HG03045 (cell line): ENCODE measurements at regions not wholly inside any gene's neighbourhood (a gene's known extent, or its start where the extent isn't known, plus 50 kb on each side); places are given as distances from the start of the nearest gene placed in this dataset.
"Not testable (repeated sequence)": the region's sequence is repeated elsewhere in the genome, so short reads cannot be mapped to it uniquely, and the experiment has no call there.

Experiments
- ATAC-seq: cut with Tn5 transposase; IDR thresholded peaks from one replicate; pipeline ENCODE4 v1.9.1; 2021; ENCODE audit warnings: mild to moderate bottlenecking, moderate library complexity; ENCODE audit not compliant: unreplicated experiment

DNA sequence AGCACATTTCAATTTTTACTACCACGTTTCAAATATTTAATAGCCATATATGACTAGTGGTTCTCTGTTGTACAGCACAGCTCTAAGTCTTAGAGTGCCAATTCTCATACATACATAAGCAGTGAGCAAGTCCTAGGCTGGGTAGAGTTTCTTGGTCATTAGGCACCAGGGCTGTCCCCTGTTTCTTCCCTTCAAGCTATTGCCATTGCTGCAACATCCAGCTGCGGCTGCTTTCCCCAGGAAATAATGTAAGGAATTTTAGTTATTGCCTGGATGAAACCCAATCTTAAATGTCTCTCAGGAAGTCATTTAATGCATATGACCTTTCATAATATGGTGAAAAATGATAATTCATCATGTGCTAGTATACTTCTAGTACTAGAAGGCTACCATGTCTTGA is 74.1 kb upstream of the PPP3CA start:
- ATAC-seq = no peak

DNA sequence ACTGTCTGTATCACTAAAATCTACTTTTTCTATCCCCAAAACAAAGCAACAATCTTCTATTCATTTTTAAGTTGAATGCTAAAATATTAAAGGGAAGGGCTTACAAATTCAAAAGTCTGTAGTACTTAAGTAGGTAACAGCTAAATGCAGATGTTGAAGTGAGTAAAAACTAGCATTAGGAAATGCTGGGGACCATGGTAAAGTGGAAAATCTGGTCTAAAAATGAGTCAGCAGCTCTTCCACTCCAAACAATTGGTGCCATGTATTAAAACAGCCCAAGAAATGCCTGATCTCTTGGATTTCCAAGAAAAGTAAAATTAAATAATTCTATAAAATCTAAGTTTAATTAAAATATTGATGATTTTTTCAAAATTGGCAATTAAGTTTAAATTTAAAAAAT is 73.3 kb upstream of the PPP3CA start:
- no peak for ATAC-seq

DNA sequence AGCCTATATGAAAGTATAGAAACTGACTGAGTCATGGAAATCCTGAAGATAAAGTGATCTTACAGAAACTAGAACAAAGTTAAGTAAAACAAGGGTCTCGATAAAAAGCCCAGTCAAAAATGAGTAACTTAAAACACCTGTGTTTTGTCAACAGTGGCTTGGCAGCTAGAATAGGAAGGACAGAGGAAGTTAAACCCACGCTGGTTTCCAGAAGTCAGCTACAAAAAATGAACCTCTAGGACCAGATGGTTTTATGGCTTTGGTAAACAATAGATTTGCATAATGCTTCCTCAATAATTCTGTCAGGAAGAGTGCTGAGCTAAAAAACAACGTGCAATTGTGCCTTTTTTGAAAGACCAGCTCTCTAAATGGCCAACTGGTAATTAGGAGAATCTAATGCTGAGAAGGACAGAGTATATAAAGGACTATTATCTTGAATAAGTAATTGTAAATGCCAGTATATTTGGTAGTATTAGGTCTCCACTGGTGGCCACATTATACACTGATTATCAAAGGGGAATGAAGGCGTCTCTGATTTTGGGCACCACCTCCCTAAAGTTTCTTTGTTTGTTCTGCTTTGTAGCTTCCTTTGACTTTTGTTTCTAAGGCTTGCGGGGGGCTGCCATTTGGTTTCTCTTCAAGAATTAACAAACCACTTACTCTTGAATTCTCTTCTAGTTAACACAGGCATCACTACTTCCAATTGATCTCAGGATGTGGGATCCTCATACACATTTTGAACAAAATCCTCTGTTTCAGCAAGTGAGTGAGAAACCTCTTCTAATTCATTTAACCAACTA is 72.2 kb upstream of the PPP3CA start:
- peak; percentile 86 for ATAC-seq

DNA sequence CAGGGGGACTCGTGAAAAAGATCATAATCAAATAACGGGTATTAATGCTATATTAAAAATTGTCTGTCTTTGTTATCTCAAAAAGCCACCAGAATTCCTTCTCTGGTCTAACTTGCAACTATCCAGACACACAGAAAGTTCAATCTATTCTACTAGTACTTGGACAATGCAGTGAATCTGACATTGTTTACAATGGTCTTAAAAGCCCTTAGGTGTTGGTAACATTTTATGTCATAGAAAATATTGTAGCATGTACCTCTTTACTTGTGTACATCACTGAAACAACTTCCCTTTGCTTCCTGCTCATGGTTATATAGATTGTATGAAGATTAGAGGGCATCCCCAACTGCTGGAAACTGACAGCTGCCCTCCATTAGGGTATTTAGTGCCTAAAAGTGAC is 71.1 kb upstream of the PPP3CA start:
- ATAC-seq = no peak

DNA sequence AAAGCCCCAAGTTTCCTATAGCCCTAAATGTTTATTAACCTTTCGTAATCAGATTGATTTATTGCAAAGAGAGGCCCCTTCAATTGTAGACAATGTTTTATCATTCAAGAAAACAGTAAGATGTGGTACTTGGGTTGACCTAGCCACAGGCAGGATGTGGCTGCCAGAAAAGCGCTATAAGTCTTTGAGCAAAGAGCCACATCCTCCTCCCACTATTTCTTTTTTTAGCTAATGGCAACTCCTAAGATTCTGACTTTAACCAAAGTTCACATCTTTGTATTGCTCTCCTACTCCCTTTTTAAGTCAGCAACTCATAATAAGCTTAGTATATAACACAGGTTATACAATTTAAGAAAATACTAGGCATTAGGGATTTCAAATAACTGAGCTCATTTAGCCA is 70.7 kb upstream of the PPP3CA start:
- ATAC-seq = peak; percentile 43

DNA sequence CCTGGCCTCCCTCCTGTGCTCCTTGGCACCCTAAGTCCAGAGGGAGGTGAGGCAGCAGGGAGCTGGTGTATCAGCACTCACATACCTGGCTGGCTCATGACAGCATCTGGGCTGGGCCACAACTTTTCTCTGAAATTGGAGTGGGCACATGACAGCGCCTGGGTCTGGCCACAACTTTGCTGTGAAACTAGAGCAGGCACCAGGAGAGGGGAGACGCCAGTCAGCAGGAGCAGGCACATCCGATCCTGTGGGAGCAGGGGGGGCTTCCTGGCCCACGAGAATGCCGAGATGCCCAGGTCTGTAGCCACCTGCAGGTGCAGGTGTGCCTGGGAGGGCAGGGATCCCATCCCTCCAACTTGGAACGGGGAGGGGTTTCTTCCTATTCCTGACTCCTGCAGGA is 69.7 kb upstream of the PPP3CA start:
- ATAC-seq = no peak

DNA sequence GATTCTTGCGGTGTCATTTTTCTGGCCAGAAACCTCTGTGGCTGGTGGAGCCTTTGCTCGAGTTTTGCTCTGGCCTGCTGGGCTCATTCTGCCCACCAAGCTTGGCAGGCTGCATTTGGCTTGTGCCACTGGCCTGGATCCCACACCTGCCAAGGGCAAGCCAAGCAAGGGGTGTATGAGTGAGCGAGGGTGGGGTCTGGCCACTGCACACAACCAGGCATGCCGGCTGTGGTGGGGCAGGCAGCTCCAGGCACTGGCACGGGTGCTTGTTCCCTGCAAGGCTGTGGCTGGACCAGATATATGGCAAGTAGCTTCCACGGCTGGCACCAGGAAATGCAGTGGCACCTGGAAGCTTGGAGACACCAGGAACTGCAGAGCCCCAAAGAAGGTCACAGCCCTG is 68.6 kb upstream of the PPP3CA start:
- no peak for ATAC-seq

DNA sequence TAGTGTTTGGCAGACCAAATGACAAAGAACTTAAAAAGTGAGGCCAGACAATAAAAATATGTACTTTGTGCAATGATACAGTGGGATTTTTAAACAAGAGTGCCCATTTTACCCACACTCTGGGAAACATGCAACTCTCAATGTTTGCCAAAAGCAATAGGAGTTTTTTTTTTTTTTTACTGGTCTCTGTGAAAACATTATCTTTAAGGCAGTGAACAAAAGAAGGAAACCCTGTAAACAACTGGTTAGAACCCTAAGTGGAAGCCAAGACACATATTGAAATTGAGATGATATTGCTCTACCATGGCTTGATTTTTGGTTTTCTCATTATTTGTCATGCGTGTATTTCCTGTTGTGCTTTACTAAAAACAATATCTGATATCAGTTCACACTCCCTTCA is 67.2 kb upstream of the PPP3CA start:
- ATAC-seq = no peak

DNA sequence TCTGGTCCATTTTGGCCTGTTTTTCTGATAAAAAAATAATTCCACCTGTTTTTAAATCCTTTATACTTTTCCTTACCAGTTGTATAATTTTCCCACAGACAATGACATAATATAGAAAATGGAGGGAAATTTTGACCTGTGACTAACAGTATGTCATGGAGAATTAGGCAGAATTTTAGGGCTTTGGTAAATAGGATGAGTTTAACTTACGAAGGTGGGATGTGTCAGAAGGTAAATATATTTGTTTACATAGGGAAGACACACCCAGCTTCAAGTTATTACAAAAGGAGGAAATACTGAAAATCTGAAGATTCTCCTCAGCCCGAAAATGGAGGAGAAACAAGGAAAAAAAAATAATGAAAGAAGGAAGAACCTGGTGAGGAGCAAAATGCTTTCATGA is 64.6 kb upstream of the PPP3CA start:
- no peak for ATAC-seq

DNA sequence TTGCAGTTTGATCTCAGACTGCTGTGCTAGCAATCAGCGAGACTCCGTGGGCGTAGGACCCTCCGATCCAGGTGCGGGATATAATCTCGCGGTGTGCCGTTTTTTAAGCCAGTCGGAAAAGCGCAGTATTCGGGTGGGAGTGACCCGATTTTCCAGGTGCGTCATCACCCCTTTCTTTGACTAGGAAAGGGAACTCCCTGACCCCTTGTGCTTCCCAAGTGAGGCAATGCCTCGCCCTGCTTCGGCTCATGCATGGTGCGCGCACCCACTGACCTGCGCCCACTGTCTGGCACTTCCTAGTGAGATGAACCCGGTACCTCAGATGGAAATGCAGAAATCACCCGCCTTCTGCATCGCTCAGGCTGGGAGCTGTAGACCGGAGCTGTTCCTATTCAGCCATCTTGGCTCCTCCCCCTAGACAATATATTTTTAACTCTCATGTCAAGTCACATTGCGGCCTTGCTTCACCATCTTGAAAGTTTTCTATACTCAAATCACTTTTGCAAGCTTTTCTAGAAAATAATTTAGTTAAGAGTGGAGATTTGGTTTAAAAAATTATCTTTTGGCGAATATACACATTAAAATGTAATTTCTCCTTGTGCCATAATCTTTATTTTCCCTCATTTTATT is 64.1 kb upstream of the PPP3CA start:
- not testable (repeated sequence) for ATAC-seq

DNA sequence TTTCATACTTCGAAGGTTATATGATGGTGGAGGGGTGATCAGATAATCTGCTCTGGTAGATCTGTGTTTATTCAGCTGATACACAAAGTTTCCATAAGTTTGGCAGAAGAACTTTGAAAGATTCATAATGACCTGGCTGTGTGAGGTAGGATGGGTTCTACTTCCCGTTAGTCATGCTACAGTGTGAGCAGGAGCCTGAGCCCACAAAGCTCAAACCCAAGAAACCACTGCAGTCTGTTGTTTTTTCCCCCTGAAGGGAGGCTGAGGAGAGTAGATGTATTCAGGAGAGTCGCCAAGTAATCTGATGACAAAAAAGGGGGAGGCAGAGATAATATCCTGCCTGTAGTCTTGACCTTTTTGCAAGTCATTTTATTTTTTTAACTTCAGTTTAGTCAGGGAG is 52.8 kb upstream of the PPP3CA start:
- ATAC-seq = no peak

DNA sequence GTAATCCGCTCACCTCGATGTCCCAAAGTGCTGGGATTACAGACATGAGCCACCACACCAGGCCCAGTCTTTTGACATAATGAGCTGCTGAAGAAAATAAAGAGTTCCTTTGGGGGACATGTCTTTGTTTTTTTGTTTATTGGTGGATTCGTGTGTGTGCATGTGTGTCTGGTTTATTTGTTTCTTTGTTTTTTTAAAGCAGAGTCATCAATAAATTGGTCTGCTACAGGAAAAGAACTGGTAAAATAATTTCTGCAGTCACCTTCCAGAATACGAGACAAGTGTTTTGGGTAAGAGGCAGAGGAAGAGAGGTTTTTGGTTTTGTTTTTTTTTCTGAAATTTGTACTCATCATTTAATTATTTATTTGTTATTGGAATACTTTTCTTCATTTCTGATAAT is 51.5 kb upstream of the PPP3CA start:
- ATAC-seq = no peak
